GM23338 (cell line): ENCODE measurements at regions not wholly inside any gene's neighbourhood (a gene's known extent, or its start where the extent isn't known, plus 50 kb on each side); places are given as distances from the start of the nearest gene placed in this dataset.

Experiments
- CREB1 ChIP-seq: fragments of 250-450 bp; sonication (Bioruptor Pico); IDR thresholded peaks from 2 replicates; pipeline ENCODE4 v1.5.0; 2020; ENCODE audit warnings: low read depth, mild to moderate bottlenecking, moderate library complexity
- ETS1 ChIP-seq: IDR thresholded peaks from 2 replicates; pipeline ENCODE4 v1.6.1; 2016; ENCODE audit warnings: antibody characterized with exemption
- EZH2 ChIP-seq: fragments of 200-600 bp; sonication (generic); IDR thresholded peaks from one replicate; pipeline ENCODE4 v1.8.0; 2017; ENCODE audit warnings: antibody characterized with exemption, mild to moderate bottlenecking, low read depth; ENCODE audit not compliant: unreplicated experiment
- EZH2phosphoT487 ChIP-seq: fragments of 200-600 bp; sonication (generic); IDR thresholded peaks from one replicate; pipeline ENCODE4 v1.8.1; 2018; ENCODE audit warnings: antibody characterized with exemption; ENCODE audit not compliant: unreplicated experiment
- JUNB ChIP-seq: IDR thresholded peaks from one replicate; pipeline ENCODE4 v1.6.1; 2016; ENCODE audit warnings: antibody characterized with exemption; ENCODE audit not compliant: unreplicated experiment
- NANOG ChIP-seq: IDR thresholded peaks from 2 replicates; pipeline ENCODE4 v1.6.1; 2016; ENCODE audit warnings: antibody characterized with exemption, borderline replicate concordance
- POLR2AphosphoS5 ChIP-seq: IDR thresholded peaks from 2 replicates; pipeline ENCODE4 v1.6.1; 2016; ENCODE audit warnings: antibody characterized with exemption, low read depth
- STAT1 ChIP-seq: IDR thresholded peaks from one replicate; pipeline ENCODE4 v1.6.1; 2016; ENCODE audit warnings: antibody characterized with exemption; ENCODE audit not compliant: unreplicated experiment
- ZNF114 ChIP-seq: fragments of 250-450 bp; sonication (Bioruptor Pico); IDR thresholded peaks from 2 replicates; pipeline ENCODE4 v1.5.0; 2020; ENCODE audit warnings: mild to moderate bottlenecking, moderate library complexity
- ZNF462 ChIP-seq: fragments of 250-450 bp; sonication (Bioruptor Pico); IDR thresholded peaks from 2 replicates; pipeline ENCODE4 v1.5.0; 2020; ENCODE audit warnings: mild to moderate bottlenecking, moderate library complexity
- TF ChIP-seq, protein P1 (sequence below), 2 experiments: fragments of 200-600 bp in 1 of 2; sonication (generic) in 1 of 2; conservative IDR thresholded peaks; 2 replicates each; pipeline versions ENCODE4 v1.5.1 to v1.6.1; 2016 to 2017; ENCODE audit warnings: antibody characterized with exemption in 2 of 2, low read depth in 2 of 2, mild to moderate bottlenecking in 2 of 2, moderate library complexity in 1 of 2
- TF ChIP-seq, protein P2 (sequence below): IDR thresholded peaks from one replicate; pipeline ENCODE4 v1.6.1; 2018; ENCODE audit warnings: antibody characterized with exemption; ENCODE audit not compliant: unreplicated experiment

DNA sequence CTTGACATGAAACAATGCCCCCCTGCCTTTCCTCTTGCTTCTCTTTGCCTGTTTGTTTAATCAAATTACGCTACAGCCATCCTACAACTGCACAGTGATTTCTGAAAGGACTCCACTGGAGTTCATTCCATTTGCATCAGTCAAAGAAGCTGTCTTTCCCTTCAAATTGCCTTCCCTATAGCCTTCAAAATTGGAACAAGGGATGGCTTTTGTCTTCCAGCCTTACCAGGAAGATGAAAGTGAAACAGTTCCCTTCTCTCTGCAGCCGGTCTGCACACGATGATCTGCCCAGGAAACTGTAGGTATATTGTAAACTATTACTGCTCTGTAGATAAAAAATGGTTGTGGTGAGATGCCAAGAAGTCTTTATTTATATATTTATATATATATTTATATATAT lies 65.6 kb upstream of the ETS2 start:
- TF ChIP-seq, protein P1, sequence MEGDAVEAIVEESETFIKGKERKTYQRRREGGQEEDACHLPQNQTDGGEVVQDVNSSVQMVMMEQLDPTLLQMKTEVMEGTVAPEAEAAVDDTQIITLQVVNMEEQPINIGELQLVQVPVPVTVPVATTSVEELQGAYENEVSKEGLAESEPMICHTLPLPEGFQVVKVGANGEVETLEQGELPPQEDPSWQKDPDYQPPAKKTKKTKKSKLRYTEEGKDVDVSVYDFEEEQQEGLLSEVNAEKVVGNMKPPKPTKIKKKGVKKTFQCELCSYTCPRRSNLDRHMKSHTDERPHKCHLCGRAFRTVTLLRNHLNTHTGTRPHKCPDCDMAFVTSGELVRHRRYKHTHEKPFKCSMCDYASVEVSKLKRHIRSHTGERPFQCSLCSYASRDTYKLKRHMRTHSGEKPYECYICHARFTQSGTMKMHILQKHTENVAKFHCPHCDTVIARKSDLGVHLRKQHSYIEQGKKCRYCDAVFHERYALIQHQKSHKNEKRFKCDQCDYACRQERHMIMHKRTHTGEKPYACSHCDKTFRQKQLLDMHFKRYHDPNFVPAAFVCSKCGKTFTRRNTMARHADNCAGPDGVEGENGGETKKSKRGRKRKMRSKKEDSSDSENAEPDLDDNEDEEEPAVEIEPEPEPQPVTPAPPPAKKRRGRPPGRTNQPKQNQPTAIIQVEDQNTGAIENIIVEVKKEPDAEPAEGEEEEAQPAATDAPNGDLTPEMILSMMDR (conservative IDR thresholded peaks at IDR 0.05; ENCODE audit: low read depth in 2 of 2), result no peak
- no peak for TF ChIP-seq CREB1 (CRISPR knock-in tag)
- no peak for TF ChIP-seq POLR2AphosphoS5
- no peak for TF ChIP-seq EZH2
- TF ChIP-seq EZH2phosphoT487, result no peak
- TF ChIP-seq, protein P2, sequence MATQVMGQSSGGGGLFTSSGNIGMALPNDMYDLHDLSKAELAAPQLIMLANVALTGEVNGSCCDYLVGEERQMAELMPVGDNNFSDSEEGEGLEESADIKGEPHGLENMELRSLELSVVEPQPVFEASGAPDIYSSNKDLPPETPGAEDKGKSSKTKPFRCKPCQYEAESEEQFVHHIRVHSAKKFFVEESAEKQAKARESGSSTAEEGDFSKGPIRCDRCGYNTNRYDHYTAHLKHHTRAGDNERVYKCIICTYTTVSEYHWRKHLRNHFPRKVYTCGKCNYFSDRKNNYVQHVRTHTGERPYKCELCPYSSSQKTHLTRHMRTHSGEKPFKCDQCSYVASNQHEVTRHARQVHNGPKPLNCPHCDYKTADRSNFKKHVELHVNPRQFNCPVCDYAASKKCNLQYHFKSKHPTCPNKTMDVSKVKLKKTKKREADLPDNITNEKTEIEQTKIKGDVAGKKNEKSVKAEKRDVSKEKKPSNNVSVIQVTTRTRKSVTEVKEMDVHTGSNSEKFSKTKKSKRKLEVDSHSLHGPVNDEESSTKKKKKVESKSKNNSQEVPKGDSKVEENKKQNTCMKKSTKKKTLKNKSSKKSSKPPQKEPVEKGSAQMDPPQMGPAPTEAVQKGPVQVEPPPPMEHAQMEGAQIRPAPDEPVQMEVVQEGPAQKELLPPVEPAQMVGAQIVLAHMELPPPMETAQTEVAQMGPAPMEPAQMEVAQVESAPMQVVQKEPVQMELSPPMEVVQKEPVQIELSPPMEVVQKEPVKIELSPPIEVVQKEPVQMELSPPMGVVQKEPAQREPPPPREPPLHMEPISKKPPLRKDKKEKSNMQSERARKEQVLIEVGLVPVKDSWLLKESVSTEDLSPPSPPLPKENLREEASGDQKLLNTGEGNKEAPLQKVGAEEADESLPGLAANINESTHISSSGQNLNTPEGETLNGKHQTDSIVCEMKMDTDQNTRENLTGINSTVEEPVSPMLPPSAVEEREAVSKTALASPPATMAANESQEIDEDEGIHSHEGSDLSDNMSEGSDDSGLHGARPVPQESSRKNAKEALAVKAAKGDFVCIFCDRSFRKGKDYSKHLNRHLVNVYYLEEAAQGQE, result no peak
- TF ChIP-seq JUNB, result no peak
- TF ChIP-seq ETS1, result no peak
- no peak for TF ChIP-seq ZNF462
- no peak for TF ChIP-seq STAT1
- no peak for TF ChIP-seq NANOG
- TF ChIP-seq ZNF114 (CRISPR knock-in tag), result no peak
